HG03442 (cell line): ENCODE measurements at regions not wholly inside any gene's neighbourhood (a gene's known extent, or its start where the extent isn't known, plus 50 kb on each side); places are given as distances from the start of the nearest gene placed in this dataset.

Experiments used
- ATAC-seq: cut with Tn5 transposase; IDR thresholded peaks from one replicate; pipeline ENCODE4 v1.9.1; 2021; ENCODE audit warnings: mild to moderate bottlenecking, moderate library complexity; ENCODE audit not compliant: unreplicated experiment

DNA sequence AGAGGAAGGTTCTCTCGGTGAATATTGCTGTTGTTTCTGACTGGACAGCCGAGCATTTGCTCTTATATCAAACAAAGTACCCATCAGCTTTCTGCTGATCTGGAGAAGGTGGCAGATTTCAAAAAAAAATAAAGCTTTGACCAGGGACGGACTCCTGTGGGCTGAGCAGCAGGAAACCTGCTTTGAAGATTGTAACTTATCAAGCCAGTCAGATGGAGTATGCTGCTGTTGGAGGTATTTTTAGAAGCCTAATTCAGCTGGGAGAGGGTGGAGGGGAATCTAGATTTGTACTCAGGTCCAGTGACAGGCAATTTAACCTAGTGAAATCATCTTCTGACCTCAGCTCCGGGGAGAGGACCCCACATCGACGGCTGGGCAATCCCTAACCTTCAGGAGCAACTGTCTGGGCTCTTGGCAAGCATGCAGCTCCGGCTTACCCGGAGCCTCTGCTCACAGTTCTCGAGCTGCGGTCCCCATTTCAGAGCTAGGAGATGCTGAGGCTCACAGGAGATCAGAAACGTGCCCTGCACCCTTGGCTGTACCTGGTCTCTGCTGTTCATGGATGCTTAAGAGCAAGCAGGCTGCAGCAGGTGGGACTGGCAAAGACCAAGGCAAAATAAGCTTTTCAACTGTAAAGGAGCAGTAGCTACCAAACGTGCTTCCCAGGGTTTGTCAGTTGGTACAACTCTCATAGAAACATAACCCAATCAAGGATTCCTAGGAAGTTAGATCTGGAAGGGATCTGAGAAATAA, 89.3 kb upstream of the ST8SIA2 start:
- no peak for ATAC-seq

DNA sequence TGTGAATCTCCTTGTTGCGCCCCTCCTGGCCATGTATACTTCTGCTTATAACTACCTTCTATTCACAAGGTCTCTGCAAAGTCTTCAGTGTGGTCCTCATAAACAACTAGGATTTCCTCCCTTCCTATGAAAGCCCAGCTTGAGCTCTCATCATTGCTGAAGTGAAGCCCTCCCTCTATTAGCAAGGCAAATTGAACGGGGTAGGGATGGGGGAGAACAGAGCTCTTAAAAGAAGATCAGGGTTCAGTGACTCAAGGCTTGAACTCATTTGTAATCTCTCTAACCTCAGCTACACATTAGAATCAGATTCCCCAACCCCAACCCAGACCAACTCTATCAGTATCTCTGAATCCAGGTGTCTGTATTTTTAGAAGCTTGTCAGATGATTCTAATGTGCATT, 88.3 kb upstream of the ST8SIA2 start:
- ATAC-seq: no peak

DNA sequence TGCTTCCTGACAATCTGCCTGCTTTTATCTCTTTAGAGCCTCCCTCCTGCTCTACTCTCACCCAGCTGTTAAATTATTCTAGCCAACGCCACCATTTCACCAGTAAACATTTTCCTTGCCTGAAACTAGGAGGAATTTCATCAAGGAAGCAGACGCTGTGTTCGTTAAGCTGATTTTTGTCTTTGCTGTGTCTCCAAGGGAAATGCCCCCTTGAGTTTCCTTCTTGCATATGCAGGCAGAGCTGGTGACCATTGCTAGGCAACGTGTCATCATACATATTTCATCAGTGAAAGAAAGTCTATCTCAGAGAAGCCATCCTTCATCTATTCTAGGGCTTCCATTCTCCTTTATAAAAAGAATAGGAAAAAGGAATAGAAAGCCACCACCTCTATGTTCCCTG, 87.0 kb upstream of the ST8SIA2 start:
- ATAC-seq: no peak

- ATAC-seq: no peak
Measured at GRCh38 chr15:92315144-92315543, 78.5 kb upstream of the ST8SIA2 start.

DNA sequence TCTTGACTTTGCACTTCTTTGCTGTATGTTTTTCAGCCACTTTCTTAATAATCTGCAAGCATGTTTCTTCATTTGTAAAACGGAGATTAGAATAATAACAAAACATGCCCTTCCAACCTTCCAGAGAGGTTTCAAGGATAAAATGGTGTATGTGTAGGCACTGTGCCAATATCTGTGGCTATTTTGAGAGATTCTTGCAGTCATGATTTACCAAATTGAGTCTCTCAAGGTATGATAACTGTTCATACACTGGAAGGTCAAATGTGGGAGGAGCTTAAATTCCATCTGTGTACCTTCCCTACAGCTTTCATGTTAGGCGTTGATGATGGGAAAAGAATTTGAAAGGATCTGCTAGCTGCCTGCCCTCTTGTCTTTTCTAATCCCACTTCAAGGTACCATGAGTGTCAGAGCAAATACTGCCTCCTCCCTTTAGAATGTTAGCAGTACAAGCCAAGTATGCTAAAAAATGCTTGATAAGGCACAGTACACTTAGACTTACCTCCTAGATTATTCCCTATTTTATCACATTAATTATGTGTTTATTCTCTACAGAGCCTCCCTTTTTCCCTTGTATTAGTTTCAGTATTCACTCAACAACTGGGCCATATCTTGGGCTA, 78.0 kb upstream of the ST8SIA2 start:
- no peak for ATAC-seq

GRCh38 chr15:92316586-92317295, 76.9 kb upstream of the ST8SIA2 start:
- no peak for ATAC-seq

GRCh38 chr15:92320012-92320699, 73.5 kb upstream of the ST8SIA2 start:
- no peak for ATAC-seq

DNA sequence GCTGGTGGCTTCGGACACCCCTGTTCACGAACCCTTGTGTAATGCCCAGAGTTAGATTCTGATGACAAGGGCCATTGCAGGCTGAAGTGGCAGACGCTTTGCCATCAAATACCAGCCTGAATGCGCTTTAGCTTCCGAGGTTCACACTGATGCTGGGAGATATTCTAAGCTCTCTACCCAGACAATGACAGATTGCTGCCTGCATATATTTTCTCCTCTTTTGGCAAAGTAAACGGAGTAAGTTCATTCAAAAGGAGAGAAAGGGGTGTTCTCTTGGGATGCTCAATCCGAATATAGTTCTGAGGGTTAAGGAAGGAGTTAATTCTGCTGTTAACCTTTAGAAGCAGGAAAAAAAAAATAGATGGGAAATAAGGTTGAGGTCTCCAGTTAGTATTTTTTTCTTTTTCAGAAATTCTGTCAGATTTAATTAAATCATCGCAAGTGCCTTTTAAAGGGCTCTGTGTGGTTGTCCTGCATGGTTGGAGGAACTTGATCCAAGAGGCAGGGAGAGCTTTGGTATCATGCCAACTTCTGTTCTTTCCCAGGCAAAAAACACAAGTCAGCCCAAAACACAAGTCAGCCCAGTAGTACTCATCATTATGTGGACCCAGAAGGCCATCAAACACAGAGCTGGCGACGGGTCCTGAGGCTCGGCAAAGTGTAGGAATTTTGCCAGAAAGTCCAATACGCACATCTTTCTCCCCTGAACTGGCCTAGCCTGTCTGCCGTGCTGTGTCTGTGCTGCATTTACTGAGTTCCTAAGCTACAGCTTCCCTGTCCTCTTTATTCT, 70.9 kb upstream of the ST8SIA2 start:
- ATAC-seq: no peak

DNA sequence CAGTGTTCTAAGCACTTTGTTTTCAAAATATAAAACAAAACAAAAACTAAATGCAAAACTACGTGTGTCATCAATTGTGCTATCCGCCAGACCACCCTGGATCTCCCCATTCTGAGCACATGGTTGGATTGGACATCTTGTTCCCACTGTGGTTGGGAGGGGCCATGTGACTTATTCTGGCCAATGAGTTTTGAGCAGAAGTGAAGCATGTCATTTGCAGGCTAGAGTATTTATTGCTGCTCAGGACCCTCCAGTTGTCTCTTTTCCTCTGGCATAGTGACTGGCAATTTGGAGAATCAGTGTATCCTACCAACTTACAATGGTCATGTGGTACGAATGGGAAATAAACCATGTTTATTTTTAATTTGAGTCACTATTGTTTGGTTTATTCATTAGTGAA, 70.2 kb upstream of the ST8SIA2 start:
- no peak for ATAC-seq

DNA sequence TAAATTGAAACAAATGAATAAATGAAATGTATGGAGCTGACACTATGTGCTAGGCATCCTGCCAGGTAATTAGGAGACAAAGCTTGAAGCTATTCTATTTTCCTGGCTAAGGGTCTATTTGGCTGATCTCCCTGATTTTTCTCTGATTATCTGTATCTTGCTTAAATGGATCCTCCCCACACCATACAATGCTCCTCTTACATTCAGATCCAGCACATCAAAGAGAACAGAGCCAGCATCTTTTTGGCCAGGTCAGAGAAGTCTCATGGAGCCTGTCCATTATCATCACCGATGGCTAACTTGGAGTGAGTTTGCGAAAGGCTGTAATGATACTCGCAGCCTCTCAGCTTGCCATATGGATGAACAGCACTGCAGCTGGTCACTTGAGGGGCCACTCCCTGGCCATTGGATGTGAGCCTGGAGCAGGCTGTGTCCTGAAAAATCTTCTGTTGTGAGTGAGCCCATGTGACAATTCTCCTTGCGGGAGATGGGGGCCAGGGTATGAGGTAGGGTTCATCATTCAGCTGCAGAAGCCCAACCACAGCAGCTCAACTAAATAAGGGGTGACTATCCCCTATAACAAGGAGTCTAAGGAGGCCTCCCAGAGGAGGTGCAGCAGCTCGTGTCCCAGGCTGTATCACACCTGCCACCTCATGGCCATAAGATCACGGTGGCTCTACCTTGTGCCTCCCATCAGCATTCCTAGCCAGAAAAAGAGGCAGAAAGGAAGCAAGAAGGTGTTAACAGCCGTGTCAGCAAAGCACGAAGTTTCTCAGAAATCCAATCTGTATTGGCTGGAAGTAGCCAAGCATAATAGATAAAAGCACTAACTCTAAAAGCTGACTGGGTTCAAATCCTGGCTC, 69.3 kb upstream of the ST8SIA2 start:
- no peak for ATAC-seq

GRCh38 chr15:92326236-92326635, 67.4 kb upstream of the ST8SIA2 start:
- ATAC-seq: no peak

GRCh38 chr15:92327033-92327432, 66.6 kb upstream of the ST8SIA2 start:
- no peak for ATAC-seq

DNA sequence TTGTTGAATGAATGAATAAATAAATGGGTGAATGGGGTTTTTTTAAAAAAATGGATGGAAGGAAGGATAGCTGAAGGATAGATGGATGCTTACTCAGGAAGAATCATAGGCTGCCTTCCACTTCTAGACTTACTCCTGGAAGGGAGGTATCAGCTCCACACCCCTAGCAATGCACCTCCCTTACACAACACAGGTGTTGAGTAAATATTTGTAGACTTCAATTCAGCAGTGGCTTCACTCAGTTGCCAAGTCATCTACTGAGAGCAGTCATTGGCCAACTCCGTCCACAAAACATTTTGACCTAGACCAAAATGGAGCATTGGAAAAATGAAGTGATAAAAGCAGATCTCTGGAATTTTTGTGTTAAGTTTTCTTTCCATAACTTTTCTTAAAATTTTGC, 65.5 kb upstream of the ST8SIA2 start:
- no peak for ATAC-seq

DNA sequence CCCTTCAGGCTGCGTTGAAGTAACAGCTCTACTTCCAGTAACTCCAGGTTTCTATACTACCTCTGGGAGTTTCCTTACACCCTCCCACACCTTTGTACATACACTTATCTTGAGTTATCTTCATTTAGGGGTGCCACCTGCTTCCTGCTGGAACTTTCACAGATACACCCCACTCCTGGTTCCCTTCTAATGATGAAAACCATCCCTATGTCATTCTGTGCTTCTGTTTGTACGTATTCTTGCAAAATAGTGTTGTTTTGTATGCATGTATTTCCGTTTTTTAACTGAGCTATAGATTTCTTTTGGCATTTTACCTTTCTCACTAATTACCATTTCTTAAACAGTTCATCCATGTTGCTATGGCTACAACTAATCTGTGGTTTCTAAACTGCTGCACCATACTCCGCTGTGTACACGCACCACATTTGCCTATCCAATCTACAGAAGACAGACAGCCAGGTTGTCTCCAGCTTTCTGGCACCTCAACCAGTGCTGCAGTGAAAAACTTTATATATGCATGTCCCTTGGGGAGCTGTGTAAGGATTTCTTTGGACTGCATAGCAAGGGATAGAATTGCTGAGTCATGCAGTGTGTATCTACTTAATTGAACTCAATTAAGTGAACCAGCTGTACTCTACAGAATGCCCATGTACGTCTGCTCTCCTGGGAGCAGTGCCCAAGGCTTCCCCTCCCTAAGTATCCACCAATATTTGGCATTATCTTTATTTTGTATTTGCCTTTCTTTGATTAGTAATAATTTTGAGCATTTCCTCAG, 61.4 kb upstream of the ST8SIA2 start:
- no peak for ATAC-seq

DNA sequence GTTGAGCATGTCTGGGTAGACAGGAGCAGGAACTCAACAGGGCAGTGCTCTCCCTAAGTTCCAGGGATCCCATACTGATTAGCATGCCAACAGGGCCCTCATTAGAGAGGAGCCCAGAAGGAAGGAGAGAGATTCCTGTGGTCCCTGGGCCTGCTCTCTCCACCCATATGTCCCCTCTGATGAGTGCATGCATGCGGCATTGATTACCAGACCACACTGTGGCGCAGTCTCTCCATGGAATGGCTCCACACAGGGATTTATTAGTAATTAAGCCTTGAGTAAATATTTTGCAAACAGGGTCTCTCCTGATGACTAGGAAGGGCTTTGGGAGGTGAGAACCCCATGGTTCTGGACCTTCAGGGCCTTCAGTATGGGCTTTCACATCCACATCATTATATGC, 60.0 kb upstream of the ST8SIA2 start:
- no peak for ATAC-seq

DNA sequence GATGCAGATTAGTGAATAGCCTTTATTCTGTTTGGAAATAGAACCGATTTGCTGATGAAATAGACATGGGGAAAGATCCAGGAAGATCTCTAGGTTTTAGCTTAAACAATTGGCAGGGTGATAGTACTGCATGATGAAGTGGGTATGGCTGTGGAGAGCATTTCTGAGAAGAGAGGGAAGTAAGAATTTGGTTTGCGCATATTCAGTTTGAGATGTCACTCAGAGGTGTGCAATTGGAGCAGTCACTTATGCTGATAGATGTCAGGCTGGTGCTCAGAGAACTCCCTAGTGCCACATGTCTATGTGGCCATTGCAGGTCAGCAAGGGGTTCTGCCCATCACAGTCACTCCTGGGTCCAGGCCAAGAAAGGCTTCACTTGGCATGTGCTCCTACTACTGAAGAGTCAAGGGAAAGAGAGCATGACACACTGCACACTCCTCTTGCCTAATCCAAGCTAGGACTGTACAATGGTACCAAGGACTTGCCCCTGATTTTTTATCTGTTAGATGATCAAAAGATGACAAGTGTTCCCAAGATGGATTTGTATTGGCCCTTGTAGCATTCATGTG, 57.2 kb upstream of the ST8SIA2 start:
- ATAC-seq: no peak

GRCh38 chr15:92339361-92339760, 54.3 kb upstream of the ST8SIA2 start:
- no peak for ATAC-seq
